ENCODE measurements at regions not wholly inside any gene's neighbourhood (a gene's known extent, or its start where the extent isn't known, plus 50 kb on each side); places are given as distances from the start of the nearest gene placed in this dataset.

DNA sequence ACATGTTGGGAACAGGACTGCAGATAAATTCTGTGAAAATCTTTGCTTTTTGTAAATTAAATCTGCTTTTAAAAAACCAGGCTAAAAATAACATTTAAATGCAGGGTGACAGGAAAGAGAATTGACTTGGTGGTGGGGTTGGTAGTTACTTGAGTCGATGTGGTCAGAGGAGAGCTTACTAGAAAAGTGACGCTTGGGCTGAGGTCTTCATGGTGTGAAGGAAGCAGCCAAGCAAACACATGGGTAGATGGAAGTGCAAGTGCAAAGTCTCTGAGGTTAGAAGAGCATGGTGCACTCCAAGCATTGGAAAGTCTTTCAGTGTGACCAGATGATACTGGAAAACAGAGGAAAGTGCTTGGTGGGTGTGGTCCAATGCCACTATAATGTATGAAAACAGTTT is 86.4 kb upstream of the THBS1 start:
- no peak for DNase-seq

DNA sequence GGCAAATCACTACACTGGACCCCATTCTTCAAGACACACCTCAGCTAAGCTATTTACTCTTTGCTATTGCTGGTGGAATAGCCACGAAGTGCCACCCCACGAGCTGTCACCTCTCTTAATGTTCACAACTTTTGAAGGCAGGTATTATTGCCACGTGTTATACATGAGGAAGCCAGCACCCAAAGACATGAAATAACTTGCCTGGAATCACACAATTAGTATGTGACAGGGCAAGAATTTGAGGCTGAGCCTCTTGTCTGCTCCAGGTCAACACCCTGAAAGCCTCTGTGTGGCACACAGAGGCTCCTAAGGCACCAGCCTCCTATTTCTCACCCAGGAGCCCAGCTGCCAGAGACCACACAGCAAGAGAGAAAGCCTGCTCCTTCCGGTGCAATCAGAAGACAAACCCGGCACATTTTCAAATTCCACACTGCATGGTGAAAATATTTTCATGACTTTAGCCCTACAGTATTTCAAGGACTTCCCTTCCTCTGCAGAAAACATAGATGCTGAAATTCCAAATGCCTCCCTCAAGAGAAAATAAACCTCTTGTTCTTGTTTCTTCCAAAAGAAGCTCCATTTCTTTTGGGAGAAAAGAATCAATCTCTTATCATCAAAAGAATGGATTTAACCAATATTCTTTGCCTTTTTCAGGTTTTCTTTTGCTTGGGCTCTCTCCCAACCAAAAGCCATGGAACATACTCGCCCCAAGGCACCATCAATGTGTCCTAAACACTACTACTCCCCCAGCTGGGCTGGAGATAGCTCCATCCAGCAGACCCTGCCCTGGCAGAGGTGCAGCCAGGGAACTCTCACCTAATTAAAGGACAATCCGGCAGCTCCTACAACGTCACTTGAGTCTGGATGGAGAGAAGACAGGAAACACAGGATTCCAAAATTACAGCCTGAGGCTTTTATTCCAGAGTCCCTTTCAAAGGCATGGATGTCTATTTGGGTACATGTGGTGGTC is 84.7 kb upstream of the THBS1 start:
- DNase-seq, result no peak

DNA sequence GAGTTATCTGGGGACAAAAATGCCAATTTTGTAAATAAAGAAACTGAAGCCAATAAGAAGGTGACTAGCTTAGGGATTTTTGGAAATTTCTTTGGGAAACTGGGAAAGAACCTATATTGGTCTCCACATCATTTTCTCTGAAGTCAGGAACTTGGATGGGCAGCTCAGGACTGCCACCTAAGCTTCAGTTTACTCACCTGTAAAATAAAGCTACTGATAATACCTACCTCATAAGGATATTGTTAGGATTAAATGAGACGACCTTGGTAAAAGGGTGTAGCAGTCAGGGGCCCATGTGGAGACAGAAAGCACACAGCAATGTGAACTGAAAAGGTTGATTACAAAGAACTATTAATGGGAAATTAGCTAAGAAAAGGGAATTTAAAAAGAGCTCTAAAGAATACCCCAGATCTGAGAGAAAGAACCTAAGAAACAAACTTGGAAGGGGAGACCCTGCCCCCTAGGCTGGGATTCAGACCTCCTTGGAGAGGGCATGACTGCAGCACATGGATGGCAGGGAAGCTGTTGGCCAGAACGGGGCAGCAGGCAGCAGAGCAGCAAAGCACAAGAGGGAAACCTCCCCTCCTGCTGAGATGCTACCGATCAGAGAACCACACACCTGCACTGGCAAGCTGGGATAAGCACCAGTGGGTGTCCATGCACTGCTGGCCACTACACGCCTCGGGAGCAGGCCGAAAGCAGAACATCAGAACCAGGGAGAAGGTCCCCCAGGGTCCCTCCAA is 83.7 kb upstream of the THBS1 start:
- no peak for DNase-seq

DNA sequence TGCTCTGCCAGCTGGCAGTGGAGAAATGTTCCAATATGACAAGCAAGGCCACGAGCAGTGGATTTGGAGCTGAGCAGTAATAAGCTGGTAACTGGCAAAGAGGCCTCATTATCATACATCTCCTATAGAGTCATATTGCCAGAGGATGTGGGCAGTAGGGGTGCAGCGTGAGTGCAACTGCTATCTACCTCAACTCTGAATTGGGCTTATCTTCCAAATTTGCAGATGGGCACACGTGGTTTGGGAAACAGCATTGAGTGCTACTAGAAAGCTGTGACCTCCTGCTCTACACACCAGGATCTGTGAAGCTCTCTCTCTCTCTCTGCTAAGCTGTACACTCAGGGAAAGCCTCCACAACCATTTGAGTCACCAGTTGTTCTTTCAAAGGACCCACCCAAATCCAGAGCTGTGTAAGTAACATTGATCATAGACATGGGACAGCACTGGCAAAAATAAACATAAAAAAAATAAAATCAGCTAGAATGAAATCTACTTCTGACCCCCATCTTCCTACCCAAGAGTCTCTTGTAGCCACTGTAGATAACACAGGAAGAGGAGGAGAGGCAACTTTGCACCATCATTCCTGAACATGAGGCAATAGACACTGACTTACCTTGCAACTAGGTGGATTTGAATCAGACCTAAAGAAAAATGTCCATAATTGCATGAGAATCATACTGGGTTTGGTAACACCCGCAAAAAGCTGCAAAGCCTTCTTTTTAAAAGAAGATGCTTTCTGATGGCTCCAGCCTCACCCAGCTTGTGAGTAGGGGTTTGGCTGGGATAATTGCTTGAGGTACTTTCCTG is 82.9 kb upstream of the THBS1 start:
- DNase-seq, result no peak

DNA sequence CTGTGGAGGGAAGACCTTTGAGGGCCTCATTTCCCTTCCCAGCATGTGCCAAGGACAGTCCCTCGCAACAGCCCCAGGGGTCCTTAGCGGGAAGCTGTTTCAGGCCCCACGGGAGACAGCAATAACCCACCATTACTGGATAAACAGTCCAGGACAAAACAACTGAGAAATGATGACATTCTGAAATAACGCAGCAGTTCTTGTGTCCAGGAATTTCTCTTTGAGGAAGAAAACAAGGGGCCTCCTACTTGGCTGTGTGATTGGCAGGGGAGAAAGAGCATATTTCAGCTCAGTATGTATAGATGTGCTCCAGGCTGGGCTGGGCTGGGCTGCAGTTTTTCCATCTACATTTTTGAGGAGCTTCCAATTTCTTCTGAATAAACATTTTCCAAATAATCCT is 82.2 kb upstream of the THBS1 start:
- DNase-seq, result no peak

DNA sequence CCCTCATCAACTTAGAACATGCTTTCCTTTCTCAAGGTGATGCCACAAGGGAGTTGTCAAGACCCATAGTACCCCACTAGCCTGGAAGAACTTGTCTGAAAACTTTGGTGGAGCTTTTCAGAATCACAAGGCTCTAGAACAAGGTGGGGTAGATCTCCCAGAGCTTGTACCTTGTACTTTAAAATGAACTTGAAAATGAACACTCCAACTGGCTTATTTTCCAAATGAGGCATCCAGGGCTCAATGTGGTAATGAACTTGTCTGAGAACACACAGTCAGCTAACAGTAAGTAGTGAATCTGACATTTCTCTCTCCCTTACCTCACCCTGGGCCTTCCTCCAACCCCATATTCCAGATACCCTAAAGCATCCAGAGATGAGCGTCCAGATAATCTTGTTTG is 81.8 kb upstream of the THBS1 start:
- no peak for DNase-seq

DNA sequence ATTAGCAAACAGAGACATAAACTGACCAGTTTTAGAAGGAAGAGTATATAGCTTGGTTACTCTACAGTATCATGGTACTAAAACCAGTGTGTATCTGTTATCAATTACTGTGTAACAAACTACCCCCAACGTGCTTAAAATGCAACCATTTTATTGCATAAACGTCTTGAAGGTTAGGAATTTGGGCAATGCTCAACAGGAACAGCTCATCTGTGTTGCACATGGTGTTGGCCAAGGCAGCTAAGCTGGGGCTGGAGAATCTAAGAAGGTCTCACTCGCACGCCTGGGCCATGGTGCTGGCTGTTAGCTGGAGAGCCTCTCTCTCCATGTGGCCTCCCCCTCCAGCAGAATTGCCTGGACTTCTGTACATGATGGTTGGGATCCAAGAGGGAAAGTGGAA is 81.2 kb upstream of the THBS1 start:
- DNase-seq, result no peak

DNA sequence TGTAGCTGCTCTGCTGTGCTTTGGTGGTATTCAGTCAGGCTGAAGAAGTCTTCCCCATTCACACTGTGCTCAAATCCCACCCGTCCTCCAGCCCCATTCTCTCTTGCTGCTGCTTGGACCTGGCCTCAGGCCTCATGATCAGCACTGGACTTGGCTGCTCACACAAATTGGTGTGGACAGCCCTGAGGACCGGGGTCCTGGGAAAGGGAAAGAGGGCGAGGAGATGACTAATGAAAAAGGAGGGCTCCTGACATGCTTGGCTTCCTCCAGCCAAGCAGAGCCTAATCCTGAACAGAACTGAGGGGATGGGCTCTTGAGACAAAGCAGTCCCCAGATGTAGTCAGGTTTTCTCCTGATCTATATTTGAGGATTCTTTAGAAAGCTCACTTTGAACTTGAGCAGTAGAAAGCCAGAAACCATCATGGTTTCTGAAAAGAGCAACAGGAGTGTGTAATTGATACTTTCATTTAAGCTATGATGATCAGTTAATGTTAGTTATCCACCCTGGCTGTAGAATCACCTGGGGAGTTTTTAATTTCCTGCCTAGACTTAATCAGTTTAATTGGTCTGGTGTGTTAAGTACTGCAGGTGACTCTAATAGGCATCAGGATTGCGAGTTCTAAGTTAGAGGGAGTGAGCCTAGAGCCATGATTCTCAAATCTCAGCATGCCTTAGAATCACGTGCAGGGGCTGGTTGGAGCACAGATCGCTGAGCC is 79.4 kb upstream of the THBS1 start:
- DNase-seq, result no peak

DNA sequence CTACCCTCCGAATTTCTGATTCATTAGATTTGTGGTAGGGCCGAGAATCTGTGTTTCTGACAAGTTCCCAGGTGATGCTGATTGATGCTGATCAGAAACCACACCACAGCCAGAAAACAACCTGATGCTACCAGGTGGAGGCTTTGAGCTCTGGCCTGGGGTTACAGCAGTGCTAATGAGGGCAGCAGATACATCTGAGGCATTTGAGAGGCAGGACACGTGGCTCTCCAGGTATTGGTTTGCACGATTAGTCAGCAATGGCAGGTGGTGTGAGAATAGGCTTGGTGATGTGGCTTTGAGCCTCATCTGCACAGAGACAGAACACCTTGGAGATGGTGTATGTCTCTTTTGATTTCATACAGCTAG is 78.8 kb upstream of the THBS1 start:
- no peak for DNase-seq

DNA sequence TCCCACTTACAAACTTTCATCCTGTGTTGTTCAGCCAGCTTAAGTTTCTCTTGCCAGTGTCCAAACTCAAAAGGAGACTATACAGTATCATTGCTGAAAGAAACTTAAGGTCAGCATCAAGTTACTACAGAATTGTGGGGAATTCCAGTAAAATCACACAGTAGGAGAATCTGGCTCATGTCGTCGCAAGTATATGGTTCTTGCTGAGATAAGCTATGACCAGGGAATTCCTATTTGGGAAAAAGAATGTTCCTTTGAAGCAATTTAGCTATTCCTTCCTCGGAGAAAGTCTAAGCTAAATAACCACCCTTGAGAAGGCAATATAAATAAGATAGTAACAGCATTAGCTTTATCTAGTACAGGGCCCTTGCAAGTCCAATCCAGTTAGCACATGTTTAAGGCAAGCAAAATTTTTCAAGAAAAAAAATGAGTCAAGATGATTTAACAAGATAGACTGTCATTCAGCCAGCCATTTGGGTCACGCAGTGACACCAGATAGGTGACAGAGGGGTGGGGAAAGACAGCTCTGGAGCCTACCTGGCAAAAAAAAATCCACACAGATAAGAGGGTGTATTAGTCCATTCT is 78.2 kb upstream of the THBS1 start:
- DNase-seq, result no peak

DNA sequence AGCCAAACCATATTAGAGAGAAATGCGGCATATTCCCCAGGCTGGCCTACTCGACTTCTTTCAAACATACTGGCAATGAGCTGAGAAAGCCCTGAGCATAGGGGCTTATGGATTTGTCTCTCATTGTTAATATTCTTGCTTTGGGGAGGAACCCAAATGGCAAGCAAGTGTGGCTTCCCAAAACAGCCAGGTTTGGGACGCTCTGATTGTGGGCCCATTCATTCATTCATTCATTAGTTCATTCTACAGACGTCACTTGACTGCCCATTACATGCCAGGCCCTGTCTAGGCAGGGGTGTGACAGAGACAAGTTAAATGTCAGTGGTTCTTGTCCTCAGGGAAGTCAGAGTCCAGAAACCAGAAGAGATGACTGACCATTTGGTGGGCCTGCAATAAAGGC is 77.4 kb upstream of the THBS1 start:
- no peak for DNase-seq

DNA sequence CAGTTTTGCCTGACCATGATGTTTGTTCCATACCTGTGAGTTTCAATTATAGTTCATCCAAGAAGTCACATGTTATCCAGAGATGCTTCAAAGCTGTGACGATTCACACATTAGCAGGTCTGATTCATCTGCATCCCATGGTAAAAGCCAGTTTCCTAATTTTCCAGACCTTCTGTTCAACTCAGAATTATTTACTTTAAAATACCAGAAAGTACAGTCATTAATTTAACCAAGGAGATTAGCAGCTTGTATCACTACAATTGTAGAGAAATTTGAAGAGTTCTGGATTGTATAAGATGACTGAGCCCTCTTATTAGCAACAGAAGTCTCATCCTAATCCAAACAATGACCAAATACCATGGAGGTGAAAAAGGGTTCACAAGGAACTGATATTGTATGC is 76.1 kb upstream of the THBS1 start:
- no peak for DNase-seq

DNA sequence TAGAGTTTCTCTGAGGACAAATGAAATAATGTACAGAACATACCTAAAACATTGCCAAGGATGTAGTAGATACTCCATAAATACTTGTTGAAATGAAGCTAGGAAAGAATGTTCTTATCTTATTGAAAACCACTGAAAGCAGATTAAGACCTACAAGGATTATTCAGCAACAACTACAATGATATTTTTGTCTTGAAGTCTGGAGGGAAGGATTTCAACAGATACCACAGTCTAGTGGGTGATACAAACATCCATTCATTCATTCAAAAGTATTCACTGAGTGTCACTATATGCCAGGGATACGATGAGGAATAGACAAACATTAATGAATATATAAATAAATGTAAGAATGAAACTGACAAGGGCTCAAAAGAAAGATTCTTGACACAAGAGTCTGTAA is 74.7 kb upstream of the THBS1 start:
- no peak for DNase-seq

DNA sequence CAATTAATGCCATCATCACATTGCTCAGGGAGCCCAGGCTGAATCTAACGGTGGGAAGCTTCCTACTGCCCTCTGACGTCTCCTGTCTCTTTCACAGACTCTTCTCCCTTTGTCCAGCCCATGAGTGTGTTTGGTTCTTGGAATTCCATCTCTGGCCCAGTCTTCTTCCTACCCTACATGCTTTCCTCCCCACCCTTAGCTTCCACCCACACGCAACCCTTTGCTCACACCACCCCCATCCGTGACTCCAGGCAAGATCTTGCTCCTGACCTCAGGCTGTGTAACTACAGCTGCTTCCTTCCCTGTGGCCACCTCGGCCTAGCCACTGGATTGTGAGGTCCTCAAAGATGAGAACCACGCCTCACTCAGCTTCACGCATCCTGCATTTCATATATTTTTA is 72.3 kb upstream of the THBS1 start:
- peak; percentile 8 to 30 for DNase-seq

DNA sequence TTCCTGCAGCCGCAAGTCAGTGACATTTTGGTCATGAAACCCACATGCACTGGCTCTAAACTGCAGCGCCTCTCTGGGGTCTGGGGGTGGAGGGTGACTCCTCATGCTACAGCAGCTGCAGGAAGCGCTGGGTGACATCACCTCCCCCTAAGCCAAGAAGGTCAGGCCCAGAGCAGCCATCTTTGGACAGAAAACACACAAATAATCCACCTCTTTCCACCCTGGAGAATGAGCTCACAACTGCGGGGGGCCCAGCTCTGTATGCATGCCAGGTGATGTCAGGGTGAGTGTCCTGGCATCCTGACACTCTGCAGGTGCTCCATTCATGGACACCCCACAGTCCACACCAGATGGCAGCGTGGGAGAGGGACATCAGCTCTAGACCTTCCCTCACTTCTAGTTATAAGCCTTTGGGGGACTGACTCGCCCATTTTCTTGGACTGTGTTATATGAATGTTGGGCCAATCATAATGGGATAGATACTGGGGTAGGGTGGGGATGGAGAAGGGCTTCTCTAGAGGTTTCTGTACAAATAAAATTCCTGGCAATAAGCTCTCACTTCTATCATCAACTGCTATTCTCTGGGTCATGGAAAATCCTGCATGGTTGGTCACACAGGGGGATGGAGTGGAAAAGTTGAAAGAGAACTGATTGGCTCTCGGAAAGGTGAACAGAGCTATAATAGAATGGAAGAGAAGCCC is 70.7 kb upstream of the THBS1 start:
- DNase-seq, result no peak

DNA sequence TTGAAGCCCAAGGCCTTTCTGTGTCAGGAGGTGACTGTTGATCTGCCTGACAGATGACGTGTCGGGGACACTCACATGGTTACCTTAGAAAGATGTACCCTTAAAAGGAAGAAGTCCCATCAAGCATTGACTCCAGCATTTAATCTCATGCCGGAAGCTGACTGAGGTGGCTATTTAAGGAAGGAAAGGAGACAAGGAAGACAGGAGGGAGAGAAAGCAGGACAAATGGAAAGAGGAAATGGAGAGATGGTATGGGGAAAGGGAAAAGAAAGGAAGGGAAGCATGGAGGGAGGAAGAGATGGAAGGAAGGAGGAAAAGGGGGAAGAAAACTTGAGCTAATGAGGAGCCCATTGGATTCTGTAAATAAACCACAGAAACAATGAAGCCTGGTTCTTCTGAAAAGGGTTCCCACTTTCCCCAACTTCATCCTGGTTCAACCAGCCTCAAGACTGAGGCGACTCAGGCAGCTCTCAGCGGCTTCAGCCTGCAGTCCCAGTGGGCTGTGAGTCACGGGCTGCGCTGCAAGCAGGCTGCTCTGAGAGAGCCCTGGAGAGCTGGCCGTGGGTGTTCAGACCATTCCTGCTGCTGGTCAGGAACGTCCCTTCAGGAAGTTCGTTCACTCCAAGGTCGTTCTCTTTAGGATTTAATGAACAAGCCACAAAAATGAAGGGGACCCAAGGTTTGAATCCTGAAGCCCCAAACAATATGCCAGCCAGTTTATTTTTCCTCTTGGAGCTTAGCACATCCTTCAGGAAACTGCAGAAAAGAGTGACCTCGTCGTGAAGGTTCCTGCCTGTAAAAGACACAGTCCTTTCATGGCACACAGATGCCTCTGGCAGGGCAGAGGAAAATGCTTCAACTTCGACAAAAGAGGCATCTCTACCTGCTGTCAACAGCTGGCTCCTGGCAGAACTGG is 69.6 kb upstream of the THBS1 start:
- peak in 1 of 2 donors; percentile 70 for DNase-seq

DNA sequence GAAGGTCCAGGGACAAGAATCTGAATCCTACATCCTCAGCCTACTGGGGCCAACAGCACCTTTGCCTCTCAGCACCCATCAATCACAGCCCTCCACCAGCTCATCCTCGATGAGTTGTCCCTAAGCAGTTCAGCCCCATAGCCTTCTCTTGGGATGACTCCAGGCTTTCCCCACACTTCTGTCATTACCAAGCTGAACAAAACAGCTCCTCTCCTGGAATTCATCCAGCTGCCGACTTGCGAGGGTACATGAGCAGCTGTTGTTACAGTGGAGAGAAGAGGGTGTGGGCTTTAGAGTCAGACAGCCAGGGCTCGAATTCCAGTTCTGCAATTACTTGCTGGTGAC is 69.0 kb upstream of the THBS1 start:
- no peak for DNase-seq

DNA sequence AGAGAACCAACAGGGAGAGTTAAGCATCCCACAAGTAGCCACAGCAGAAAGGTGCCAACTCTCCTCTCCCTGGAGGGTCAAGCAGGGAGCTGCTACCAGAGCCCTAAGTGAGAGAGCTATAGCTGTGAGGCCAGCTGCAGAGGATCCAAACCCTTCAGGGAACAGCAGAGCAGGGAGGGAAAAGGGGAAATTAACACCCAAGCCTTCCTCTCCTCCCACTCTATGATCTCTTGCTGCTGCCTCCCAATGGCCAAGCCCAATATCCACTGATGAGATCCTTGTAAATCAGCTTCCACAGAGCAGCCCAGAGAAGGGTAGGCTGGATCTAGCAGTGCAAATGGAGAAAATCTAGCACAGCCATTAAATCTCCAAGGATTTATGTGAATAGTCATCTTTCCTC is 68.2 kb upstream of the THBS1 start:
- peak; percentile 14 to 64 for DNase-seq

DNA sequence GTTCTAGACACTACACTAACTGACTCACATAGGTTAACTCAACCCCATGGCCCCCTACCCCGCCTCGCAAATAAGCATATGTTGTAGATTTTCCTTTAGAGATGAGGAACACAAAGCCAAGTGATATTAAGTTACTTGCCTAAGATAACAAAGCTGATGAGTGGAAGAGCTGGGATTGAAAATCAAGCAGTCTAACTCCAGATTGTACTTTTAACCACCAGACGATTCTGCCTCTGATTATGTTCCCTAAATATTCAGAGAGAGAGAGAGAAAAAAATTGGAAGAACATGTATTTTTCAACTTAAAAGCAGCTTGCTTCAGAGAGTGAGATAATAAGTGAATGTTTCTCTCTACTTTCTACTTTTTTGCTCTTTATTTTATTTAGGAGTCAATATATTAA is 66.9 kb upstream of the THBS1 start:
- DNase-seq, result no peak

DNA sequence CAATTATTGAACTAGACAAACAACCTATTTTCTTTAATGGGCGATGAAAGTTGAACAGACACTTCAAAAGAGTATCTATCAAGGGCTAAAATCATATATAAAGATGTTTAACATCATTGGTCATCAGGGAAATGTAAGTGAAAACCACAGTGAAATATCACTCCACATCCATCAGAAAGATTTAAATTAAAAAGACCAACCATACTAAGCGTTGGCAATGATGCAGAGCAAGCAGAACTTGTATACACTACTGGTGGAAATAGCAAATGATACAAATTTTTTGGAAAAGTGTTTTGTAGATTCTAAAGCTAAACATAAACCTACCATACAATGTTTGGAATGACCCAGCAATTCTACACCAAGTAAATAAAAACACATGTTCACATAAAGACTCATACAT is 65.9 kb upstream of the THBS1 start:
- no peak for DNase-seq

DNA sequence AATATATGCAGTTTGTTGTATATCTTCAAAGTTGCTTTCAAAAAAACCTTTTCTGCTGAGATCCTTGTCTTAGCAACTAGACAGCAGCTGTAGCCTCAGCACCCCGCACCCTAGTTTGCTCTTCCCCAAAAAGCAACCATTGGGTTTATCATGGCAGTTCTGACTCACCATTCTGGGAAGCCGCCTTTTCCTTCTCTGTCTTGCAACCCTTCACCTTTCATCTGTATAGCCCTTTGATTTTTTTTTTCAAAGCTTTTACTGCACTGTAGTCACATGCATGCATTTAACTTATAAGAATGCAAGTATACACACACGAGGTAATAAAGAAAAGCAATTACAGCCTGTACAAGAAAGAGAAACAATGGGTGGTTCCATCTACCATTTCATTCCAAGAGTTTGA is 65.1 kb upstream of the THBS1 start:
- peak in 1 of 2 donors; percentile 7 for DNase-seq
